GM19025 (cell line): ENCODE measurements at regions not wholly inside any gene's neighbourhood (a gene's known extent, or its start where the extent isn't known, plus 50 kb on each side); places are given as distances from the start of the nearest gene placed in this dataset.

ENCODE experiments used
- ATAC-seq: cut with Tn5 transposase; IDR thresholded peaks from one replicate; pipeline ENCODE4 v1.9.1; 2021; ENCODE audit warnings: mild to moderate bottlenecking, low read depth, moderate library complexity; ENCODE audit not compliant: unreplicated experiment

DNA sequence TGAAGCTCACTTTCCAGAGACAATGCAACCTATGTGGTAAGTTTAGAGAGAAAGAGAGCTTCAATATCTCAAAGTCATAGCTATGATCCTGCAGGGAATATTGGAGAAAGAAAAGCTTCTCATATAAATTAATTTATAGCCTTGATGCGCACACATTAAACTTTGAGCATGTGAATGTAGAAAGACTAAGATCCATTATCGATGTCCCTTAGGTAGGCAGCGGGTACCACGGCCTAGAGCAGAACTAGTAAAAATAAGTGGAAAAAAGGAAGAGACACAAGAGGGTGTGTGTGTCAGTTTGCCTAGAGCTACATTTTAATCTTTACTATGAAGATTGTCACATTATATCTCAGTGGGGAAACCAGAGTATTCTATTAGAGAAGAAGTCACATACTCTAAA, 685.6 kb downstream of the AMY1C start:
- ATAC-seq = no peak

- no peak for ATAC-seq
Observed at GRCh38 chr1:104440011-104440410, 690.3 kb downstream of the AMY1C start.

DNA sequence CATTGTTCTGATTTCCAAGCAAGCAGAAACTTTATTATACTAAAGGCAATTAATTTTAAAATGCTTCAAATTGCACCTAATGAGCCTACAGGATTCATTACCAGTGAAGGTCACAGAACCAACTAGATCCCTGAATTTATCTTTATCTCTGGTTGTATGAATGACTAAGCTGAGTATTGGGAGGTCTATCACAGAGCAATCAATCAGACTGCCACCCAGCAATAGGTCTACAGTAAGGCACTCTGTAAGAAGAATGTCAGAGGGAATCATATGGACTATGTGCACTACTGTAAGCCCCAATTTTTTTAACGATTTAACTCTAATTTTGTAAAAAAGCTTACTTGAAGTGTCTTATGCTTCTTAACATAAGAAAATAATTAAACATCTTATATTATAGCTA, 707.0 kb downstream of the AMY1C start:
- no peak for ATAC-seq

DNA sequence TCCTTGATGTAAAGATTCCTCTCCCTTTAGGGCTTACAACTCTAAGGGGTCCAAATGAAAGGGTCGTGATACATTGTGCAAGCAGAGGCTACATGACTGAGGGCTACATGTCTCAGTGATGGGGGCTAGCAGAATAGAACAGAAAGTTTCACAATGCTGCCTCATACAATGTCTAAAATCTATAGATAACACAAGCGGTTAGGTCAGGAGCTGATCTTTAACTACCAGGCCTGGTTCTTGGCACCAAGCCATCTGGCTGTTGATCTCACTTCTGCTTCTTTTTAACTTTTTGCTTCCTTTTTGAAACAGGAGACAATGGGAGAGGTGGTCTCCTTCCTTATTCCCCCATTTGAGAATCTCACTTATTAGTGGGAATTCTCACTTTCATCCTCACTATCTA, 710.2 kb downstream of the AMY1C start:
- no peak for ATAC-seq

- no peak for ATAC-seq
Observed at GRCh38 chr1:104460880-104461279, 711.2 kb downstream of the AMY1C start.

DNA sequence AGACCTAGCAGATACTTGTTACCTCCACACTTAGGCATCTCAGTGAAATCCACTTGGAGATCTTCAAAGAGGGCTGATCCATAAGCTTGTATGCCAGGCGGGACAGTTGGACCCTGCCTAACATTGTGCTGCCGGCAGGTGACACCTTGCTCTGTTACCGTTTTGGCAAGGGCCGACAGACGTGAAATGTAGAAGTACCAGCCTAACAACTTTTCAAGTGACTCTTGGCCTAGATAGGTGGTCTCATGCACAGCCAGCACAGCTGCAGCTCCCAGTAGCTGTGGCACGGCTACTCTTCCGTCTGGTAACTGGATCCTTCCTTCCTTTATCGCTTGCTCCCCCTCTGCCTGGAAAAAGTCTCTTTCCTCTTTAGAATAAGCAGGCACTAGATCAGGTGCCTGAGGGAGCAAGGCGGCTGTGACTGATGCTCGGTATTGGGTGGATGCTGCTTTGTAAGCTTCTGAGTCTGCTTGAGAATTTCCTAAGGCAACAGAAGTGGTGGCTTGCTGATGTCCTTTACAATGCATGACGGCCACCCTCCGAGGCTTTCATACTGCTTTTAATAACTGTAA, 713.5 kb downstream of the AMY1C start:
- ATAC-seq = no peak

DNA sequence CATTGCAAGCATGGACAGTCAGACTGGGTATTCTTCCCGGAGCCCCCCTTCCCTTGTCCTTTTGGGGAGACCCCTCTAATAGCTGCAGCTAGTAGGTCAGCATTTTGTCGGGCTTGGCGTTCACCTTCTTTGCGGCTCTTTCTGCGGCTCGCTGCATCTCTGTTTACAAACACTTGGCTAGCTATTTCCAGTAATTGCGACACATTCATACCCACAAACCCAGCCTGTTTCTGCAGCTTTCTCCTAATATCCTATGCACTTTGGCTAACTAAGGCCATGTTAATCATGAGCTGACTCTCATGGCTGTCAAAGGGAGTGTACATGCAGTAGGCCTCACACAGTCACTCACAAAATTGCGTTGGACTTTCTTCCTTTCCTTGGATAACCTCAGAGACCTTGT, 716.4 kb downstream of the AMY1C start:
- no peak for ATAC-seq

GRCh38 chr1:104467590-104467989, 717.9 kb downstream of the AMY1C start:
- ATAC-seq = peak; percentile 55

DNA sequence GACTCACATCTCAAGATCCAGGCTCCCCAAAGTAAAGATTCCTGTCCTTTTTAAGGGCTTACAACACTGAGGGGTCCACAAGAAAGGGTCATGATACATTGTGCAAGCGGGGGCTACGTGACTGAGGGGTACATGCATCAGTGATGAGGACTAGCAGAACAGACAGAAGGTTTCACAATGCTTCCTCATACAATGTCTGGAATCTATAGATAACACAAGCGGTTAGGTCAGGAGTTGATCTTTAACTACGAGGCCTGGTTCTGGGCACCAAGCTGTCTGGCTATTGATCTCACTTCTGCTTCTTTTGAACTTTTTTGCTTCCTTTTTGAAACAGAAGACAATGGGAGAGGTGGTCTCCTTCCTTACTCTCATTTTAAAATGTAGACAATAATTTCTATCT, 718.6 kb downstream of the AMY1C start:
- peak; percentile 55 for ATAC-seq

GRCh38 chr1:104476126-104476525, 726.4 kb downstream of the AMY1C start:
- ATAC-seq = no peak

DNA sequence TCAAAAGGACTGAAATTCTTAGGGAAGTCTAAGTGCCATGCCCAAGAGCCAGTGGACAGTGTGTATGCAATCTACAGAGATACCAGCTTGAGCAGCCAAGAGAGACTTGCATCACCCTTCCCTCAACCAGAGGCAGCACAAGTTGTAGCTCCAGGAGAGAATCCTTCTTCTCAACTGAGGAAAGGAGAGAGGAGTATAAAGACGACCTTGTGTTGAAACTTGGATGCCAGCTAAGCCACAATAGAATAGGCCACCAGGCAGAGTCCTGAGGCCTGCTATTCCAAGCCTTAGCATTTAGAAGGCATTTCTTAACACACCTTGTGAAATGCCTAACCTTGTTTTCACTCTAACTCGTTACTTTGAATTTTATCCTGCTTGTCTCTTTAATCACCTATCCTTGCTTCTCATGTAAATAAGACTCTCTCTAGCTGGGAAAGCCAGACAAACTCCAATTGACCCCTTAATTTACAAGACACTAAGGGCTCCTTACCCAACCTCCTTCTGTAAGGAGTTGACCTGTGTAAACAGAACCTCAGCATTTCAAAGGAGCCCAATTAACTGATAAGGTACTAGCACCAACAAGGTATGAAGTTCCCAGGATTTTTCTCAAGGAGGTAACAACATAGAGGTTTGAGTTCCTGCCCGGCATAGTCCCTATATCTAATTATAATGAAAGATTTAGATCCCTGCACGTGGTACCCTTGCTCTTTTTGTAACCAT, 738.8 kb downstream of the AMY1C start:
- no peak for ATAC-seq

- no peak for ATAC-seq
Observed at GRCh38 chr1:104526158-104526795, 776.6 kb downstream of the AMY1C start.

DNA sequence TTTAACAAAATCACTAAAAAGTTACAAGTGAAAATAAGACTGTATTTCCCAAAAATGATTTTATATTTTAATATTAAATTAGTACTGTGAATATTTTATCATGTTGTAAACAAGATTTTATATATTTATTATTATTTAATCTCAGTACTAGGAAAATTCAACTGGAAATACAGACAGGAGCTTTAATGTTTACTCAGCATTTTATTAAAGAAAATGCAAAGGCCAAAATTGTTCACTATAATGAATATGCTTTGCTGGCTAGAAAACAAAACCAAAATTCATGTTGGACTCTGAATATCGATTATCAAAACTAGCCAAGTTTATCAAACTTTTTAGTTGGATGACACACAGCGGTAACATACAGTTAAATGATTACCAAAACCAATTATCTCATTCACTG, 782.3 kb downstream of the AMY1C start:
- no peak for ATAC-seq

DNA sequence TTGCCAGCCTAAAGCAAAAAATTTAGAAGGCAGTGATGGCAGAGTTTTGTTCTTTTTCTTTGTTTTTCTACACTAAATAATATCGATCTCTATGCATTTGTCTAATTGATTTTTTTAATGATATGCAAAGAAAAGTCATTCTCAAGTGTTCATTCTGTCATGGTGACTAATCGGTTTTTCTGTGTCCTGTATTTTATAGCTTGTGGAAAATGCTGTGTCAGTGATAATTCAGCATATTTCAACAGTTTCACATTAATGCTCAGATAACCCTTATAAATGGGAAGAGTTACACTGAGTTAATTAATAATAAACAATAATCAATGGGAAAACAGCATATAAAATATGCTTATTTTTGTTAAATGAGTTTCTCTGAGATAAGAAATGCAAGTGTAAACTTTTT, 824.9 kb downstream of the AMY1C start:
- no peak for ATAC-seq

DNA sequence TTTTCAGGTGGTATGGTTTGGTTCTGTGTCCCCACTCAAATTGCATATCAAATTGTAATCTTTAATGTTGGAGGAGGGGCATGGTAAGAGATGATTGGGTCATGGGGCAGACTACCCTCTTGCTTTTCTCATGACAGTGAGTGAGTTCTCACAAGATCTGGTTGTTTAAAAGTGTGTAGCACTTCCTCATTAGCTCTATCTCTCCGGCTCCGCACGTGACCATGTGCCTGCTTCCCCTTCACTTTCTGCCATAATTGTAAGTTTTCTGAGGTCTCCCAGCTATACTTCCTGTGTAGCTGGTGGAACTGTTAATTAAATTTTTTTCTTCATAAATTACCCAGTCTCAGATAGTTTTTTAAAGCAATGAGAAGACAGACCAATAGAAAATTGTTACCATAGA, 843.2 kb downstream of the AMY1C start:
- ATAC-seq = no peak

GRCh38 chr1:104593413-104594187, 843.9 kb downstream of the AMY1C start:
- ATAC-seq = no peak

DNA sequence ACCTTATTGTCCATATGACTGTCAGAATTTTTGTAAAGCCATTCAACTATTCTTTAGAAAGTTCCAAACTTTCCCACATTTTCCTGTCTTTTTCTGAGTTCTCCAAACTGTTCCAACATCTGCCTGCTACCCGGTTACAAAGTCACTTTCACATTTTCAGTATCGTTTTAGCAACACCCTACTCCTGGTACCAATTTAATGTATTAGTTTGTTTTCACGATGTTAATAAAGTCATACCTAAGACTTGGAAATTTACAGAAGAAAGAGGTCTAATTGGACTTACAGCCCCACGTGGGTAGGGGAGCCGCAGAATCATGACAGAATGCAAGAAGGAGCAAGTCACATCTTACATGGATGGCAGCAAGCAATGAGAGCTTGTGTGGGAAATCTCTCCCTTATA, 867.8 kb downstream of the AMY1C start:
- ATAC-seq = no peak

- ATAC-seq = no peak
Observed at GRCh38 chr1:104621221-104621620, 871.5 kb downstream of the AMY1C start.

DNA sequence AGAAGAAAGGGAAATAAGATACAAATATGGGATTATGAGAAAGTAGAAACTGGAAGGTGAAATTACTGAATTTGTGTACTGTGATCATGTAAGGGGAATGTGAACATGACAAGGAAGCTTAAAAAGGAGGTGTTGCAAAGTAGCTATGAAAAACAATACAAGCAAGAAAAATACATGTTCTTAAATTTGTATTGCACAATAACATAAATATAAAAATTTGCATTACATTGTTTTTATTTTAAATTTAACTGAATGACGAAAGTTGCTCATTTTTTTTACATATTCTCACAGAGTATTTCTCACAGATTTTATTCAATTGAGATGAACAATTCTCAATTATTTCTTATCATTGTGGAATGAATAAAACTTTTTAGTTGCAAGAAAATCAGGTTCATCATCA, 874.8 kb downstream of the AMY1C start:
- no peak for ATAC-seq

DNA sequence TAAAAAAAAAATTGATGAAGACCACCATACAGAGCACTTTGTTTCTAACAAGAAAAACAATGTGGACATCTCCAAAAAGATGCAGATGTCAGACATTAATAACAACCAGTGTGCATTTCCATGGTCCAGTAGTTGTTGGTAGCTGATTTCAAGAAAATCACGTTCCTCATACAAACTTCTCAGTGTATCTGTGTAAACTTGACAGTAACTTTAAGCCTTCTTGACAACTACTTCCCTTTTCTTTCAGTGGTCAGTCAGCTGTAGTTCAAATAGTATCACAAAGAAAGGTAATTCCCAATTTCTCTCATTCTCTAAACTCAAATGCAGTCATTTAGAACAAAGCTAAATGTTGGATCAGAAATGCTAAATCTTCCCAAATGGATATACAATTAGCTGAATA, 879.9 kb downstream of the AMY1C start:
- no peak for ATAC-seq

DNA sequence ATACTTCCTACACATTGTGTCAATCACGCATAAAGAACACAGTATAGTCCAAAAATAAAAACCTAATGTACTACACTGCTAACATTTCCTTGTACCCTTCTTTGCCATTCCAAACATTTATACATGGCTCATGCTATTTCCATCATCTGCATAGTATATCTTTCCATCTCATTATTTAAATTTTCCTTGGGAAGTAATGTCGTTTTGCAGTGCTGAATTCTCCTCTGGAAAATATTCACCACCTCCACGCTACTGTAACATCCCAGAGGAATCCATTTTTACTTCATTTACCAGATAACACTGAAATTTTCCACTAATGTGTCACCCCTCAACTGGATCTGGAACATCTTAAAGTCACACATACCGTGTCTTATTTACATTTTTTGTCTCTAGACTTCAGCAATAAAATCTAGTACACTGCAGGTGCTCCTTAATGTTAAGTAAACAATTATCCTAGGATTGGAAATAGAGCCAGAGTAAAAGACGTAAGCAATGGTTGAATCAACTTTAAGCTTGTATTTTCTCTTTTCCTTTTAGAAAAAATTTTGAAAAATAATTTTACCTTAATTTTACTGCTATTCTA, 881.0 kb downstream of the AMY1C start:
- ATAC-seq = no peak
